ENCODE measurements at regions not wholly inside any gene's neighbourhood (a gene's known extent, or its start where the extent isn't known, plus 50 kb on each side); places are given as distances from the start of the nearest gene placed in this dataset.

GRCh38 chr2:35099342-35099741 lies 1256.2 kb upstream of the CRIM1 start:
- TF ChIP-seq CTCF (IDR thresholded peaks at IDR 0.05; ENCODE audit: insufficient read depth, low read depth, low read length, missing control alignments) = no peak
- no peak for DNase-seq (ENCODE audit: low read depth)

GRCh38 chr2:35082072-35082471 lies 1273.5 kb upstream of the CRIM1 start:
- H3K4me3 ChIP-seq (ENCODE audit: low read length) = no peak overlapping the region
- DNase-seq (ENCODE audit: low read depth) = no peak
- TF ChIP-seq CTCF (IDR thresholded peaks at IDR 0.05; ENCODE audit: insufficient read depth, low read depth, low read length, missing control alignments) = no peak

More at GRCh38 chr2:35099342-35099741, 1256.2 kb upstream of the CRIM1 start:
- H3K4me3 ChIP-seq (ENCODE audit: low read length) = no peak overlapping the region

GRCh38 chr2:35081622-35082015 lies 1274.0 kb upstream of the CRIM1 start:
- no peak overlapping the region for H3K4me3 ChIP-seq (ENCODE audit: low read length)
- DNase-seq (ENCODE audit: low read depth) = no peak
- no peak for TF ChIP-seq CTCF (IDR thresholded peaks at IDR 0.05; ENCODE audit: insufficient read depth, low read depth, low read length, missing control alignments)

- DNase-seq (ENCODE audit: low read depth) = no peak
- H3K4me3 ChIP-seq (ENCODE audit: low read length) = no peak overlapping the region
- no peak for TF ChIP-seq CTCF (IDR thresholded peaks at IDR 0.05; ENCODE audit: insufficient read depth, low read depth, low read length, missing control alignments)
Measured at GRCh38 chr2:35081001-35081621, 1274.5 kb upstream of the CRIM1 start.

GRCh38 chr2:35080231-35080910 lies 1275.2 kb upstream of the CRIM1 start:
- no peak overlapping the region for H3K4me3 ChIP-seq (ENCODE audit: low read length)
- TF ChIP-seq CTCF (IDR thresholded peaks at IDR 0.05; ENCODE audit: insufficient read depth, low read depth, low read length, missing control alignments) = no peak
- DNase-seq (ENCODE audit: low read depth) = no peak

- H3K4me3 ChIP-seq (ENCODE audit: low read length) = no peak overlapping the region
- DNase-seq (ENCODE audit: low read depth) = no peak
- no peak for TF ChIP-seq CTCF (IDR thresholded peaks at IDR 0.05; ENCODE audit: insufficient read depth, low read depth, low read length, missing control alignments)
Measured at GRCh38 chr2:35067420-35067819, 1288.2 kb upstream of the CRIM1 start.

- TF ChIP-seq CTCF (IDR thresholded peaks at IDR 0.05; ENCODE audit: insufficient read depth, low read depth, low read length, missing control alignments) = no peak
- H3K4me3 ChIP-seq (ENCODE audit: low read length) = no peak overlapping the region
- DNase-seq (ENCODE audit: low read depth) = no peak
Measured at GRCh38 chr2:35063836-35064235, 1291.7 kb upstream of the CRIM1 start.
